ENCODE measurements at regions not wholly inside any gene's neighbourhood (a gene's known extent, or its start where the extent isn't known, plus 50 kb on each side); places are given as distances from the start of the nearest gene placed in this dataset.

GRCh38 chr13:107091861-107092260, 523.9 kb upstream of the ARGLU1 start:
- H3K36me3 ChIP-seq (ENCODE audit: control insufficient read depth in 3 of 3, insufficient read depth in 2 of 3, low read depth in 1 of 3, low read length in 3 of 3): no peaks in the 10 kb centered on the region
- no peaks in the 10 kb centered on the region for H3K4me1 ChIP-seq (ENCODE audit: control insufficient read depth in 3 of 3, insufficient read depth in 2 of 3, low read depth in 1 of 3, low read length in 2 of 3)
- FAIRE-seq: no peak
- no peak overlapping the region for H3K27ac ChIP-seq (ENCODE audit: low read depth in 1 of 3, low read length in 2 of 3)
- no peaks in the 10 kb centered on the region for H3K27me3 ChIP-seq (ENCODE audit: control insufficient read depth in 3 of 3, insufficient read depth in 3 of 3, low read length in 3 of 3)
- no peak overlapping the region for H3K4me3 ChIP-seq (ENCODE audit: low read depth in 1 of 3, low read length in 3 of 3)
- DNase-seq: no peak
- 78 to 92% (median 84%) methylated on average over 1 of the region's 1 CpG for WGBS, 3 donors
- H3K9me3 ChIP-seq (ENCODE audit: control insufficient read depth in 2 of 2, insufficient read depth in 1 of 2, low read depth in 1 of 2, low read length in 1 of 2): no peaks in the 10 kb centered on the region

GRCh38 chr13:107091428-107091827, 523.5 kb upstream of the ARGLU1 start:
- Histone ChIP-seq H3K27me3 (ENCODE audit: control insufficient read depth in 3 of 3, insufficient read depth in 3 of 3, low read length in 3 of 3) (no peaks in the 10 kb centered on the region), H3K27ac (ENCODE audit: low read depth in 1 of 3, low read length in 2 of 3) (no peak overlapping the region), H3K4me1 (ENCODE audit: control insufficient read depth in 3 of 3, insufficient read depth in 2 of 3, low read depth in 1 of 3, low read length in 2 of 3) (no peaks in the 10 kb centered on the region), H3K4me3 (ENCODE audit: low read depth in 1 of 3, low read length in 3 of 3) (no peak overlapping the region), H3K36me3 (ENCODE audit: control insufficient read depth in 3 of 3, insufficient read depth in 2 of 3, low read depth in 1 of 3, low read length in 3 of 3) (no peaks in the 10 kb centered on the region), H3K9me3 (ENCODE audit: control insufficient read depth in 2 of 2, insufficient read depth in 1 of 2, low read depth in 1 of 2, low read length in 1 of 2) (no peaks in the 10 kb centered on the region)
- DNase-seq (no peak), FAIRE-seq (no peak)
- 69 to 92% (median 81%) methylated on average over 2 of the region's 2 CpGs for WGBS, 3 donors

- Histone ChIP-seq H3K9me3 (ENCODE audit: control insufficient read depth in 2 of 2, insufficient read depth in 1 of 2, low read depth in 1 of 2, low read length in 1 of 2) (no peaks in the 10 kb centered on the region), H3K27ac (ENCODE audit: low read depth in 1 of 3, low read length in 2 of 3) (no peak overlapping the region), H3K36me3 (ENCODE audit: control insufficient read depth in 3 of 3, insufficient read depth in 2 of 3, low read depth in 1 of 3, low read length in 3 of 3) (no peaks in the 10 kb centered on the region), H3K27me3 (ENCODE audit: control insufficient read depth in 3 of 3, insufficient read depth in 3 of 3, low read length in 3 of 3) (no peaks in the 10 kb centered on the region), H3K4me3 (ENCODE audit: low read depth in 1 of 3, low read length in 3 of 3) (no peak overlapping the region), H3K4me1 (ENCODE audit: control insufficient read depth in 3 of 3, insufficient read depth in 2 of 3, low read depth in 1 of 3, low read length in 2 of 3) (no peaks in the 10 kb centered on the region)
- DNase-seq (no peak), FAIRE-seq (no peak)
- 79 to 98% (median 88%) methylated on average over 1 of the region's 1 CpG for WGBS, 3 donors
Measured at GRCh38 chr13:107088061-107088460, 520.1 kb upstream of the ARGLU1 start.

- Histone ChIP-seq H3K27me3 (ENCODE audit: control insufficient read depth in 3 of 3, insufficient read depth in 3 of 3, low read length in 3 of 3) (no peaks in the 10 kb centered on the region), H3K27ac (ENCODE audit: low read depth in 1 of 3, low read length in 2 of 3) (no peak overlapping the region), H3K9me3 (ENCODE audit: control insufficient read depth in 2 of 2, insufficient read depth in 1 of 2, low read depth in 1 of 2, low read length in 1 of 2) (peaks cover 0 to 4% of the 10 kb centered on the region in 2 donors), H3K36me3 (ENCODE audit: control insufficient read depth in 3 of 3, insufficient read depth in 2 of 3, low read depth in 1 of 3, low read length in 3 of 3) (no peaks in the 10 kb centered on the region), H3K4me1 (ENCODE audit: control insufficient read depth in 3 of 3, insufficient read depth in 2 of 3, low read depth in 1 of 3, low read length in 2 of 3) (no peaks in the 10 kb centered on the region), H3K4me3 (ENCODE audit: low read depth in 1 of 3, low read length in 3 of 3) (no peak overlapping the region)
- WGBS, 3 donors: 32 to 70% (median 35%) methylated on average over 1 of the region's 1 CpG
- DNase-seq (no peak), FAIRE-seq (no peak)
Measured at GRCh38 chr13:107079423-107080049, 511.6 kb upstream of the ARGLU1 start.

- Histone ChIP-seq H3K27me3 (ENCODE audit: control insufficient read depth in 3 of 3, insufficient read depth in 3 of 3, low read length in 3 of 3) (no peaks in the 10 kb centered on the region), H3K9me3 (ENCODE audit: control insufficient read depth in 2 of 2, insufficient read depth in 1 of 2, low read depth in 1 of 2, low read length in 1 of 2) (peaks cover 0 to 8% of the 10 kb centered on the region in 2 donors), H3K27ac (ENCODE audit: low read depth in 1 of 3, low read length in 2 of 3) (no peak overlapping the region), H3K4me3 (ENCODE audit: low read depth in 1 of 3, low read length in 3 of 3) (no peak overlapping the region), H3K36me3 (ENCODE audit: control insufficient read depth in 3 of 3, insufficient read depth in 2 of 3, low read depth in 1 of 3, low read length in 3 of 3) (no peaks in the 10 kb centered on the region), H3K4me1 (ENCODE audit: control insufficient read depth in 3 of 3, insufficient read depth in 2 of 3, low read depth in 1 of 3, low read length in 2 of 3) (no peaks in the 10 kb centered on the region)
- 71 to 80% (median 74%) methylated on average over 6 of the region's 6 CpGs for WGBS, 3 donors
- DNase-seq (no peak), FAIRE-seq (no peak)
Measured at GRCh38 chr13:107078229-107078765, 510.4 kb upstream of the ARGLU1 start.

- DNase-seq (no peak), FAIRE-seq (no peak)
- Histone ChIP-seq H3K27me3 (ENCODE audit: control insufficient read depth in 3 of 3, insufficient read depth in 3 of 3, low read length in 3 of 3) (no peaks in the 10 kb centered on the region), H3K4me1 (ENCODE audit: control insufficient read depth in 3 of 3, insufficient read depth in 2 of 3, low read depth in 1 of 3, low read length in 2 of 3) (no peaks in the 10 kb centered on the region), H3K36me3 (ENCODE audit: control insufficient read depth in 3 of 3, insufficient read depth in 2 of 3, low read depth in 1 of 3, low read length in 3 of 3) (no peaks in the 10 kb centered on the region), H3K4me3 (ENCODE audit: low read depth in 1 of 3, low read length in 3 of 3) (no peak overlapping the region), H3K27ac (ENCODE audit: low read depth in 1 of 3, low read length in 2 of 3) (no peak overlapping the region), H3K9me3 (ENCODE audit: control insufficient read depth in 2 of 2, insufficient read depth in 1 of 2, low read depth in 1 of 2, low read length in 1 of 2) (peaks cover 0 to 8% of the 10 kb centered on the region in 2 donors)
- 47 to 57% (median 56%) methylated on average over 3 of the region's 3 CpGs for WGBS, 3 donors
Measured at GRCh38 chr13:107076801-107077200, 508.9 kb upstream of the ARGLU1 start.

GRCh38 chr13:107075576-107075975, 507.6 kb upstream of the ARGLU1 start:
- Histone ChIP-seq H3K27me3 (ENCODE audit: control insufficient read depth in 3 of 3, insufficient read depth in 3 of 3, low read length in 3 of 3) (no peaks in the 10 kb centered on the region), H3K4me1 (ENCODE audit: control insufficient read depth in 3 of 3, insufficient read depth in 2 of 3, low read depth in 1 of 3, low read length in 2 of 3) (no peaks in the 10 kb centered on the region), H3K36me3 (ENCODE audit: control insufficient read depth in 3 of 3, insufficient read depth in 2 of 3, low read depth in 1 of 3, low read length in 3 of 3) (no peaks in the 10 kb centered on the region), H3K4me3 (ENCODE audit: low read depth in 1 of 3, low read length in 3 of 3) (no peak overlapping the region), H3K9me3 (ENCODE audit: control insufficient read depth in 2 of 2, insufficient read depth in 1 of 2, low read depth in 1 of 2, low read length in 1 of 2) (peaks cover 0 to 8% of the 10 kb centered on the region in 2 donors), H3K27ac (ENCODE audit: low read depth in 1 of 3, low read length in 2 of 3) (no peak overlapping the region)
- DNase-seq (peak in 1 of 2 donors; percentile 39), FAIRE-seq (no peak)
- WGBS, 3 donors: 80 to 89% (median 85%) methylated on average over 6 of the region's 6 CpGs

- 64 to 76% (median 74%) methylated on average over 5 of the region's 5 CpGs for WGBS, 3 donors
- DNase-seq (no peak), FAIRE-seq (no peak)
- no peaks in the 10 kb centered on the region for H3K4me1 ChIP-seq (ENCODE audit: control insufficient read depth in 3 of 3, insufficient read depth in 2 of 3, low read depth in 1 of 3, low read length in 2 of 3)
- H3K9me3 ChIP-seq (ENCODE audit: control insufficient read depth in 2 of 2, insufficient read depth in 1 of 2, low read depth in 1 of 2, low read length in 1 of 2): peaks cover 0 to 8% of the 10 kb centered on the region in 2 donors
- no peak overlapping the region for H3K4me3 ChIP-seq (ENCODE audit: low read depth in 1 of 3, low read length in 3 of 3)
- no peaks in the 10 kb centered on the region for H3K36me3 ChIP-seq (ENCODE audit: control insufficient read depth in 3 of 3, insufficient read depth in 2 of 3, low read depth in 1 of 3, low read length in 3 of 3)
- no peak overlapping the region for H3K27ac ChIP-seq (ENCODE audit: low read depth in 1 of 3, low read length in 2 of 3)
- no peaks in the 10 kb centered on the region for H3K27me3 ChIP-seq (ENCODE audit: control insufficient read depth in 3 of 3, insufficient read depth in 3 of 3, low read length in 3 of 3)
Measured at GRCh38 chr13:107070792-107071191, 502.9 kb upstream of the ARGLU1 start.
